Stimulated activated CD4-positive, alpha-beta T cell treated with anti-CD3 and anti-CD28 coated beads, Interleukin-4, amount 100 ng/mL, for 24 hours (primary cell): ENCODE measurements at regions not wholly inside any gene's neighbourhood (a gene's known extent, or its start where the extent isn't known, plus 50 kb on each side); places are given as distances from the start of the nearest gene placed in this dataset.

Experiments
- DNase-seq: peaks from one replicate; pipeline ENCODE4 v3.0.0-alpha.2; 2020

DNA sequence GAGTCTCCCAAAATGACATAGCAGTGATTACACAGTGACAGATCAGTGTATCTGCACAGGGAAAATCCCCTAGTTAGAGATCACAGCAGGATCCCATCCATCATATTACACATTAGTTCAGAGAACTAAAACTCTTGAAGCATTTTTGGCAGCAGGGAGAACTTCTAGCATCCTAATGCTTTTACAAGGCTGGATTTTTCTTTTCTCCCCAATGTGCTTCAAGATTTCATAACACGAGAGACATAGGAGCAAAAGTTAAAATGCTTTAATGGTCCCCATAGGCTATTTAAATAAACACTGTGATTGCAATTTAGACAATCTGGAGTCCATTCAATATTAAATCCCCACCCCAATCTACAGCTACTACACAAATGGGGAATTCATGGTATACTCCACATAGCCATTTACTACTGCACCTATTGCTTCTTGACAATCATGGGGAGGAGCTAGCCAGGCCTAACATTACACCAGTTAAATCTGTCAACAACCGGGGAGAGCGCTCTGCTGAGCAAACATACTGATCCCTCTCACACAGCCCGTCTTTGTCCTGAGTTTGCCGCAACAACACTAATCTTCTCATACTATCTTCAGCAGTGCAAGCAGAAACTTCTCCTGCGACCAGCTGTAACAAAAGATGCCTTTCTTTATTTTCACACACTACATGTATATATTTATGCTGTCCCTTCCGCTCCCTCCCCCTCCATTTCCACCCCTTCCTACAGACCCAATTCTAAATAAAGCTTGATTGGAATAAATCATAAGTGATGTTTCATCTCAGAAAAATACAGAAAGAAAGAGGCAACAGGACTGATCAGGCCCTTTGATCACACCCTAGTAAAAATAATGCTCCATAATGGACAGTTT lies 120.3 kb upstream of the SOX5 start:
- DNase-seq, result no peak

DNA sequence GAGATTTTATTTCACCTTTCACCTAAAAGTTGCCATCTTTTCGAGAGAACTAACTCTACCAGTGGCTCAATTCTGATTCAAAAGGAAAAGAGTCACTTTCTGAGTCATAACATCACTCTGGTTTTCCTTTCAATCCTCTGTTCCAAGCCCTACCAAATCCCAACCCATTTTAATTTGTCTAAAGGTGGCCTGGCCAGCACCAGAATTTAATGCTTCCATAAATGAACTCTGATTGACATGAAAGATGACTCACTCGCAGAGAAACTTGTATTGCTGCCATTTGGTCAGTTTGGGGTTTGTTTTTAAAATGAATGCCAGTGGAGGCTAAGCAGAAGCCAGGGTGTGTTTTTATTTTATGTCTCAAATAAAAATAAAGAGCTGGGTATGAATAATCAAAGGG lies 117.4 kb upstream of the SOX5 start:
- DNase-seq, result no peak

DNA sequence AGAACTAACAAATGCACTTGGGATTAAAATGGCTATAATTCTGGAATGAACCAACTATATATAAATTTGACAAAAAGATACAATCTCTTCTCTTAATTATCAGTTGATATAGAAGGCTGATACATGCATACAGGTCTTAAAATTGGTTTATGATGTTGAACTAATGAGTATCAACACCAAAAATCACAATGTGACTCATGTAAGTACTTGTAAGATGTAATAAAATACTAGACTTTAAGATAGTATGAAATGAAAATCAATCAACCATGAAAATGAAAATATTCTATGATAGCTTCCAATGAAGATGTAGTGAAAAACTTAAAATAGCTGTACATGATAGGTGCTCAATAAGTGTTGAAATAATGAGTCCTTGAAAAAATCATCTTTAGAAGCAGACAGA lies 116.6 kb upstream of the SOX5 start:
- no peak for DNase-seq

DNA sequence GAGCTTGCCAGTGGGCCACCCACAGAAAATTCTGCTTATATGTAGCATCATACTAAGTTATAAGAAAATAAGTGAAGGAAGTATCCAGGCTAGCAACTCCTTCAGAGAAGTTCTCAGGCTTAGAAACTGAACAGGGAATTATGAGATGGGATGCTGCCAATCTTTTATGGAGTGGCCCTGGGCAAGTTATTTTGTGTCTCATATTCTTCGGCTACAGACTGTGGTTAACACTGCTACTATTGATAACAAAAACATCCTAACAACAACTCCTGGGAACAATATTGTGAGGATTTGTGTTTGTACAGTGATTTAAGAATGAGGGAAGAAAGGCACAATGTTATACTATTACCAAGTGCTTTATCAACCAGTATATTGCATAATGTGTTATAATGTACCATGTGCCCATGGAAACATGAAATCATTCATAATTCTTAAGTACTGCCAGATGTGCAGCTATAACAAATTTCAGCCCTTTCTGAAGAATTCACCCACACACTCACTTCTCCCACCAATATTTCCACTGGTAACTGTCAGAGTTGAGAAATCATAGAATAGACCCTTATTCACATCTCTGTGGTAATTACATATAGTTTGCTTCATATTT lies 113.3 kb upstream of the SOX5 start:
- no peak for DNase-seq

DNA sequence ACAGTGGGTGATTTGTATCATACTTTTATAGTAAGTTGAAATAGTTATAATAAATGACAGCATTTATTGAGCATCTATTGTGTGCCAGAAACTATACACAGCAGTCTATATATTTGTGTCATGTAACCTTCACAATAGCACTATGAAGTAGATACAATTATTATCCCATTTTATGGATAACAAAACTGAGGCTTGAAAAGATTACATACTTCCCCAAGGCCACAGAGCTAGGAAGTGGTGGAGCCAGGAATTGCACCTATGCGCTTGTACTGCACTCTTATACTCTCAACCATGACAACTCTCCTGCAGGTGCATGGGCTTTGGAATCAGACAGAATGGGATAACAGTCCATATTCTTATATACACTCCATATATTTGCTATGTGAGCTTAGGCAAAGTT lies 110.6 kb upstream of the SOX5 start:
- DNase-seq, result no peak

DNA sequence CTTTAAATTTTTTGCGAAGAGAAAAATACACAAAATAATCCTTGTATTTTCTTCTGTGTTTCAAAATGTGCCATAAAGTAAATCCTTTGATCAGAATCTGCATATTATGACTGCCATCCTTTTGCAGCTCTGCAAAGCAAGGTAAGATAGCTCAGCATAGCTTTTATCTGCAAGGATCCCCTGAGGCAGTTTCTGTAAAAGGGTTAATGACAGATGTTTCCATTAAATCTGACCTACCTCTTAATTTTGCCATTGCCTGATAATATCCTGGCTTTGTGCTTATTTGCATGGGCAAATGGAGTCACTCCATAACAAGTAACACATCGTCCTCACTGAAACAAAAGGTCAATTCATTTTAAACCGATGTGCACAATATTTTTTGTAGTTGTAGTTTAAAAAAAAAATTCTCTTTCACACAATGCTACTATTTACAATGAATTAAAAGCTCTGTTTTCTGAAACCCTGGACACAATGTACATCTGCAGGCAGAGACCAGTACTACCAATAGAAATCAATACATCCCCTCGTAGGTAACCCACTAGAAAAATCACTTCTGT lies 108.5 kb upstream of the SOX5 start:
- DNase-seq, result no peak

DNA sequence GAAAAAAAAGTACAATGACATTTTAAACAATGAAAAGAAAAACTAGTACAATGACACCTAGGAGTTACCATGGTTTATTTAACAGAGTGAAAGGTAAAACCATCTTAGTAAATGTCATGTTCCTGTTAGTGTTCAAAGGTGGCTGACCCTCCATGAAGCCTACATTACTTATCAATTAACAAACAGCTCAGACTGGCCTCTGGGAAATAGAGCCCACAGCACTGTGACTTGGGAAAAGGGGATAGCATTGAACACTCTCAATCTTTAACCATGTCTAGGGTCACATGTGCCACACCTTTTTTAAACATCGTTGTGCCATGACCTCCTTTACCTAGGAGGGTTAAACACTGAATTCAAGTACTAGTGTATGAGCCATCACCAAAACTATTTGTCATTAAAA lies 106.3 kb upstream of the SOX5 start:
- DNase-seq, result no peak

DNA sequence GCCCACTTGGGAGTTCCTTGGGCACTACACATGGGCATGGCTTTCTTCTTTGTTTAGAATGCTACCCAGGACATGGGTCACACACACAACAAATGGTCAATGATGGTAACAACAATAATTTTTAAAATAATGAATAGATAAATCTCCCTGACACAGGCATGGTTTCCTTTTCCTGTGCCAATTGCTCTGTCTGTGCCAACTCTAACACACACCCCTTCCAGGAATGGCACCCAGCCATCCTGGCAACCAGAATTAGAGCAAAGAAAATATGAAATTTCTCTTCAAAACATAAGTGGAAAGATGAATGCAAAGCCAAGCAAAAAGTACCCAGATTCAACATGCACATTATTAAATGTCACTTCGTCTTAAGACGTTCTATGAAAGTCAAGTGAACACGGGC lies 104.9 kb upstream of the SOX5 start:
- DNase-seq, result no peak

DNA sequence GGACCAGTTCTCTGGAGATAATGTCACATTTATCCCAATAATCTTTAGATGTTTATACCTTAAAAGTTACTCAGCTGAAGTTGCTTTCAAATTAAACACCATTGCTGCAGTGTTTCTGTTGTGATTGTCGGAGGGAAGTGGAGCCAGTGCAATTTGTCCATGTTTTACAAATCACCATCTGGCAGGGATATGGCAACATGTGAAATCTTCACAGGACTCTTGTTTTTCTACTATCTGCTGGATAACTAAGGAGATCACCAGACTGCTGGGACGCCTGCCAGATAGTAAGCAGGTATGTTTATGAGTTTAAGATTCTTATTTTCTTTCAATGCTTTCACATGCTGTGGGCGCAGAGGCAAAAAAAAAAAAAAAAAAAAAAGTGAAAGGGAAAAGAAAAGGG lies 100.3 kb upstream of the SOX5 start:
- DNase-seq, result no peak

DNA sequence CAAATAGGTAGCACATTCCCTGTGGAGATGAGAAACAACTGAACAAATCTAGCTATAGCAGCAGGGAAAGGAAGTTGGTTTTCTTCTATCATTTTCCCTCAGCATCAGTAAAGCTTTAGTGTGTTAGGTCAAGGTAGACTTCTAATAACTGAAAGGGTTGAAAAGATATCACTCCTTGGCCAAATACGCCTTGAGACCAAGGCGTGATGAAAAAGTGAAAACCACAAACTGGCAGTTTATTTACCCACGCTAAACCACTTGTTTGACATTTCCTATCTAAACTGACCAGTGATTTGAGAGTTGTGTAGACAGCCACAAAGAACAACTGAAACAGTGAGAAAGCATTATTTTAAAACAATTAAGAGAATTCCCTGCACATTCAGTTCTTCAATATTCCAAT lies 99.6 kb upstream of the SOX5 start:
- no peak for DNase-seq

DNA sequence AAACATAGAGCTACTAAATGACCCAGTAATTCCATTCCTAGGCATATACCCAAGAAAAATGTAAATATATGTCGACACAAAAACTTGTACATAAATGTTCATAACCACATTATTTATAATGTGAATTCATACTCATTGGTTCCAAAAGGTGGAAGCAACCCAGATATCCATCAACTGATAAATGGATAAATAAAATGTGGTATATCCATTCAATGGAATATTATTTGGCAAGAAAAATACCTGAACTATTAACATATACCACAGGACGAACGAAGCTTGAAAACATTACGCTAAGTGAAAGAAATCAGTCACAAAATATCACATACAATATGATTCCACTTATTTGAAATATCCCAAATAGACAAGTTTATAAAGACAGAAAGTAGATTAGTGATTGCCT lies 99.0 kb upstream of the SOX5 start:
- no peak for DNase-seq

DNA sequence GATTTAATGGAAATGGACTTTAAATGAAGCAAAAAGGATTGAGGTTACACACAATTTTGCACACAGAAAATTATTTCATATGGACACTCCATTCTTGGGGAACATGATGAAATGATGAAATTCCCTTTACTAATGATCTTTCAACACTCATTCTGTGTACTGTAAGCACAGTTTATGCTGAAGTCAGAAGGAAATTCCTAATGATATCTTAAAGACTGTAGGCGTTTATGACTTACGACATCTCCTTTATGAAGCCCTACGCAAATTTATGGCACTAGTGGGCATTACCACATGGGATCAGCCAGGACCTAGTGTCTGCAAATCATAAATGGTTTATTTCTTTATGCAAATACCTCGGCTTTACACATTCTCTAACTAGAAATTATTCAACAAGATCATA lies 97.9 kb upstream of the SOX5 start:
- DNase-seq, result no peak

DNA sequence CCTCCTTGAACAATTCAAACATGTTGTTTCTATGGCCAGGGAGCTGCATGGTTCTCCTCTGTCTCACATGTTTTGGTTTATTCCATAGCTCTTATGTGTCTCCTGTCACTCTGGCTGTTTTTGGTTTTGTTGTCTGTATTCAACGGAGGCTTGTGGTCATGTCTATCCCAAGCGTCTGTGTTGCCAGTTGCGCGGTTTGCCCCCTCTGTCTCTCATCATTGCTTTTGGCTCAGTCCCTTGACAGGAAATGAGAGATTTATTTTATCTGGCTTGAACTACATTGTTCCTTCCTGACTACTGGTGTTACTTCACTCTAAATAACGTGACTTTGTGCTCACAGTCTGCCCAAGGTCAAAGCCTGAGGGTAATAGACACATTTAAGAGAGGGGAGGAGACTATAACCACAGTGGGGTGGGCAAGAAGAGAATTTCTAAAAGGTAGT lies 96.4 kb upstream of the SOX5 start:
- no peak for DNase-seq

DNA sequence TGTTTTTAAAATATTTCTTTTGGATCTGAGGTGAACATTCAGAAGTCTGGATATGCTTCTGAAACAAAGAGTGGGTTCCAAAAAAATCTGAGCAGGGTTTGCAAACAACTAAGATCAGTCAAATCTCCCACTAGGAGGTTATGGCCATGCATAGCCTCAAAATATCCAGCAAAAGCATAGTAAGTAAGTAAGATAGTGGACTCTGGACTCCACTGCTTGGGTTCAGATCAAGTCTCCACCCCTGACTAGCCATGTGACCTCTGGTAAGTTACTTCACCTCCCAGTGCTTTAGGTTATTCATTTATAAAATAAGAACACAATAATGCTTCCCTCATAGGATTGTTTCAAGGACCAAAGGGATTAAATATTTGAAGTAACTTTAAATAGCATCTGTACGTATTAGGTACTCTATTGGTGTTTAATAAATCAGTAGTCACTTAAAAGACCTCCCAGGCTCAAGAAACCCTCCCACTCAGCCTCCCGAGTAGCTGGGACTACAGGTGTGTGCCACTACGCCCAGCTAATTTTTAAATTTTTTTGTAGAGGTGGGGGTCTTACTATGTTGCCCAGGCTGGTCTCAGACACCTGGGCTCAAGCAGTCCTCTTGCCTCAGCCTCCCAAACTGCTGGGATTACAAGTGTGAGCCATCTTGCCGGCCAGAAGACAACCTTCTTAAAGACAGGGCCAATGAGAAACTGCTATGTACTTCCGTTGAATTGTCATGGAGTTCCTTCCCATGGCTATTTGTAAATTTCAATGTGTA lies 95.7 kb upstream of the SOX5 start:
- DNase-seq, result no peak

DNA sequence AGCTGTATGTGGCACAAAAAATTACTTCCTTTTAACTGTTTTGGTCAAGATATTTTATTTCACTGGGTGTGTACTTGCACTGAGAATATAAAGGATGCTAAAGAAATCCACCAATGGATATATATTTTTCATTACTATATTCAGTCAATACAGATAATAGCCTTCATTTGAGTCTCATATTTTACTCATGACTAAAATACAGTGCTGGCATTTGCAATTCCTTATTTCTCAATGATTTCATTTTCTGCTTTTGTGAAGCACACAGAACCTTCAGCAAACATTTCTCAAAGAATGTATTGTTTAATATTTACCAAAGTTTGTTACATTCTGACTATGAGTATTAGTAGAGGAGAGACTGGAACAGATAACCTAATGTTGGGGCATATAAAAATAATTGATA lies 93.2 kb upstream of the SOX5 start:
- DNase-seq, result no peak

DNA sequence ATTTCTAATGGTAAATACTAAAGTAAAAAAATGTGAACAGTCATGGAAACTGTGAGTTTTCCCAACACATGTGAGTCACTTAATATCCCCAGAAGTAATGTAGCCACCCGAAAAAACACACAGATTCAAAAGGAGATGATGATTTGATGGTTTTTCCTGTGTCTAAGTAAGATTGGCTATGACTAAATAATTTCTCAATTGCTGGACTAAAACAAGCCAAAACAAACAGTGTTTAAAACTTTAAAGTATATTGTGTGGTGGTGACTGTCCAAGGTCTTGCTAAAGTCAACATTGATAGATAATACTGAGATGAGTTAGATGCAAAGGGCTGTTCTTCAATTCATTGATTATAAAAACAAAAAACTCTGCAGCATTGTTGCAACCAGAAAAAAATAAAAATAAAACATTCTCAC lies 89.6 kb upstream of the SOX5 start:
- DNase-seq, result no peak

DNA sequence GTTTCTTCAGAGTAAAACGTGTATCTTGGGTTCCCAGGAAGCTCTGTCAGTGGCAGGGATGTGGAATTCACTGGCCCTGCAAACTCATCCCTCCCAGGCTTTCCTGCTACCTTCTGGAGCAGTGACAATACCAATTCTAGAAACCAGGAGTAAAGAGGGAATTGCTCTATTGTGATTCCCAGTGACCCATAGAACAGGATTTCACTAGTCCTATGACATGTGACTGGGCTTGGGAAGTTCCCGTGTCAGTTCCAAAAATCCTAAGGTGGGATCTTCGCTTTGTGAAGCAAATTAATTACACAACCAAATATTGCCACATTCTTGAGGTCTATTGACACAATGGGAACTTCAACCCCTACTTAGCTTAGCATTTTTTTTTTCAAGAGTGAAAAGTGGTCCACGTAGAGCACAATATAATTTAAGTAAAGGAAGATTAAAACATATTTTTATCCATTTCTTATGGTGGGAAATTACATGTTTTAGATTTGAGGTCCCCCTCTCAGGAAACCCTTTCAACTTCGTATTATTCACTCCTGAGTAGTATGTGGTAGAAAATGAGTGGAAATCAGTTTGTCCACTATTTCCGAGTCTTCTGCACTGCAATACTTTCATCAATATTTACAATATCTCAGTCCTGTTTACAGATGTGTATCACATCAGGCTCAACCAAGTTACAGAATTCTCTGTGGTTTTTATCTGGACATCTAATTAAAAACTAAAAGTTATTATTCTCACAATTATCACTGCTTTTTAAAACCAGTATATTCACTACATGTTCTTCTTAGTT lies 88.9 kb upstream of the SOX5 start:
- no peak for DNase-seq

DNA sequence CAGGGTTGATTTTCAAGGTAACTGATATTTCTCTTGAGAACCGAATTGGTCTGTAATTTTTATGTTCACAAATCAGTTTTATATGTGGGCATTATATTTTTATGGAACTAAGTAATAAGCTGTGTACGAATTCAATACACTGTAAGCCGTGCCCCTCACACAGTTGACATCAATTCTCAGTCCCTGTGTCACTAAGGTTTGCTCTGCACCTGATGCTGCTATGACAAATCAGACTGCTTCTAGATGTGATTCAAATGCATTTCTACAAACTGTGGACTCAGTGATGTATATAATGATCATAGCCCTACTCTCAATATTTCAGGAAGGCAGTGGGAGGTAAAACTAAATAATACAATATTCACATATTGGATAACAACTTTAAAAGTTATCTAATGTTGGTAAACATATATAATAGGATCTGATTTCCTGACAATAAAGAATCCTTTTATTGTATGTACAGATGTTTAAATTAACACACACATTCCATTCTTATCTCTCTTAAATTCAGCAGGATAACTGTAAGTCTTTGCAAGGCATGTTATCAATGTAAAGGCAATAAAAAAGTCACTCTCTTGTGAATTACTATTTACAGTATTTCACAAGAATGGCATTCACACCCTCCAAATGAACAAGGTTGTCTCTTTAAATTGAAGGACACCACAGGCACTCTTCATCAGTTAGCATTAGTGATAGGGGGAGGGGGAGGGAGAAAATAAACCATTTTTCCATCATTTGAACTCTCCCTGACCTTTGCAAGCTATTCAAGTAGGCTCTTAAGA lies 87.2 kb upstream of the SOX5 start:
- DNase-seq, result no peak

DNA sequence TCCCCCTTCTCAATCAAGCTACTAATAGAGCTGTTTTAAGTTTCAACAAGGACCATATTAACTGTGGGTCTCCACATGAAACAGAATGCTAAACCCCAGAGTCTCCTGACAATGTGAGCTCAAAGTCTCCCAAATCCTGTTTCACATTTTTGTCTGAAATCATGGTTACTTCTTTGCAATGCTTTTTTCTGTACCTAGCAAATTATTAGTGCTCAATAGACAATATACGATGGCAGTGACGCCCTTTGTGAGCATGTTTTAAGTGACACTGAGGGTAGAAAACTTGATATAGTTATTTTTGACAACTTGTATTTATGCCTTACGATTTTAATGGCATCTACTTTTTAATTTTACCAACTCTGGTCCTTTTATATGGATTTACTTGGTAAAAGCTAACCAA lies 85.4 kb upstream of the SOX5 start:
- no peak for DNase-seq

DNA sequence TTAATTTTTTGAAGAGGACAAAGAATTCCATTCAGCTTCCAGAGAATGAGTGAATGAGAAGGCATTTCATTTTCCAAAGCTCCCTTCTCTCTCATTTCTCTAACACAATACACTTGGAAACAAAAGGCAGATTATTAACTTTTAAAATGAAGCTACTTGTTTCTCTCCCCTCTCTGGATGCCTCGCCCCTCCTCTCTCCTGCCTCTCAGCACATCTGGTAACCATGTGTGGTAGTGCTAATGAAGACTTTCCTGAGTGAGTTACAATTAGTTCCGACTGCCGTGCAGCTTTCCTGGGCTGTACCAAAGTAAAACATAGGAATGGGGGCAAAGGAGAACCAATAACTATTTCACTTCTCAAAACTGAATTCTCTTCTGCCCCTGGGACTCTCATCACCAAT lies 84.7 kb upstream of the SOX5 start:
- DNase-seq, result no peak

DNA sequence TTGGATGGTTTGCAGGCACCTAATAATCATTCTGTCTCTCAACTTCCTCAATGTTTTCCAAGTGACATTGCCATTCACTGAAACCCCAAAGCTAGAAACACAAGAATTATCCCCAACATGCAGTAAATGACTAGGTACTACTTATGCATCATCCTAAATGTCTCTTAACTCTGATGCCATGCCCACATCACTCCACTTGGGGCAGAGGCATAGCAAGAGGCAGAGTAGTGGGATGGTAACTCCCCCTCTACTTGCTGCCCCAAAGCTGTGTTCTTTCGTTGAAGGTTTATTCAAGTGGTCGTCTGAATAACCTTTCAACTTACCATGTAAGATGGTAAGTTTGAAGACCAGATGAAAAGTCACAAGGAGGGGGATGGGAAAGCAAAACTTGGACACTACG lies 77.9 kb upstream of the SOX5 start:
- DNase-seq, result no peak

DNA sequence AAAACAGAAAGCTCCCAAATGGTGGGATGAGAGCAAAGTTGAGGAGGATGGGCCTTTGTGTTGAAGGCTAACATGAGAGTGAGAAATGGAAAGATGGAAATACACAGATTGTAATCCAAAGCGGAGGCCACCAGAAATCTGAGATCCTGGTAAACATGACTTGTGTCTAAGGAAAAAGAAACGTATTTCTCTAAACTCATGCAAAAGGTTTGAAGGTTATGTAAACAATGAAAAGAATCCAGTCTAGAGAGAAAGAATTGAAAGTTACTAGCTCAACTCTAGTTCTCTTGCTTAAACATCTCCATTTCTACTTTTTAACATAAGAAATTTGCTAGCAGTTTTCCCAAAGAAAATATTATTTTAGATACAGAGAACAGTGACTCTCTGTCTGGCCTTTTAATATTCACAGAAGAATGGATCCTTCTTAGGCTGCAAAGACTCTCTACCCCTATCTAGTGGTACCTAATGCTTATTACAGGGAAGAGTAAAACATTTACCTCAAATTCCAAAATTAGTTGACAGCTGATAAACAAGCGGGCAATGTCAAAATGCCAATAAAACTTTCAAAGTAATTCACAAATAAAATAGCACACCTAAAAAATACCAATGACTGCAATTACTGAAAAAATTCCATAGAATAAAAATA lies 75.8 kb upstream of the SOX5 start:
- DNase-seq, result no peak
